ENCODE measurements at regions not wholly inside any gene's neighbourhood (a gene's known extent, or its start where the extent isn't known, plus 50 kb on each side); places are given as distances from the start of the nearest gene placed in this dataset.

GRCh38 chr2:109736177-109736827 lies 57.8 kb upstream of the RGPD5 start:
- H3K9me3 Mint-ChIP-seq (ENCODE audit: unreplicated experiment), result no peaks in the 10 kb centered on the region
- intact Hi-C loops (cut with micrococcal nuclease), result loop anchor here (1.0 kb wide), 1 partner anchor 190 kb away; no protein-coding TSS in a partner anchor
- no peak overlapping the region for H3K4me3 Mint-ChIP-seq (ENCODE audit: unreplicated experiment)
- POLR2A ChIA-PET, result interaction anchor here (1.2 to 1.3 kb wide), 3 partner anchors 121 to 190 kb away, joined by 4 to 7 read pairs (median 4); no protein-coding TSS in a partner anchor
- CTCF ChIA-PET, result interaction anchor here (0.6 to 3.1 kb wide), 16 partner anchors 14 to 387 kb away, joined by 3 to 54 read pairs (median 4); no protein-coding TSS in a partner anchor
- no peaks in the 10 kb centered on the region for H3K4me1 Mint-ChIP-seq (ENCODE audit: insufficient read depth, unreplicated experiment)
- peak; percentile 72 for TF ChIP-seq CTCF (IDR thresholded peaks at IDR 0.05; ENCODE audit: unreplicated experiment)
- BruUV-seq (replicated peaks), result no TSS peak
- H3K27ac Mint-ChIP-seq (ENCODE audit: low read depth, unreplicated experiment), result no peak overlapping the region
- DNase-seq (ENCODE audit: unreplicated experiment), result peak; percentile 70
- H3K36me3 Mint-ChIP-seq (ENCODE audit: insufficient read depth, unreplicated experiment), result no peaks in the 10 kb centered on the region
- H3K27me3 Mint-ChIP-seq (ENCODE audit: insufficient read depth, unreplicated experiment), result no peaks in the 10 kb centered on the region

Data from MCF 10A (cell line).